ENCODE measurements at regions not wholly inside any gene's neighbourhood (a gene's known extent, or its start where the extent isn't known, plus 50 kb on each side); places are given as distances from the start of the nearest gene placed in this dataset.

DNA sequence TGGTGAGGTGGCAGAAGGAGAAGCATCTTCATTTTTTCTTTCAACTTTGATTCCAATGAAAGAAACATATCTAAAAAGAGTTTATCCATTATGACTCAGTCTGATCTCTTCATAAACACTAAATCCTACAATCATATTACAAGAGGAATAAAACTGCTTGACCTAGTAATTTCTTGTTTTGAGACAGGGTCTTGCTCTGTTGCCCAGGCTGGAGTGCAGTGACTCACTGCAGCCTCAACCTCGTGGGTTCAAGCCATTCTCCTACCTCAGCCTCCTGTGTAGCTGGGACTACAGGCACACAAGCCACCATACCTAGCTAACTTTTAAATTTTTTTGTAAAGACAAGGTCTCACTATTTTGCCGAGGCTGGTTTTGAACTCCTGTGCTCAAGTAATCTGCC is 147.2 kb downstream of the NDUFA12 start:
- no peaks in the 10 kb centered on the region for H3K4me1 ChIP-seq
- intact Hi-C loops (cut with DNase I; ENCODE audit: low total_unique reads), result no loop called here
- 74 to 88% (median 81%) methylated on average over 2 of the region's 2 CpGs for WGBS, 5 donors
- no peak overlapping the region for H3K4me3 ChIP-seq
- peaks cover 0 to 5% (median 0%) of the 10 kb centered on the region in 8 donors for H3K9me3 ChIP-seq
- no peaks in the 10 kb centered on the region for H3K27me3 ChIP-seq (replicated peaks in 1 of 7)
- H3K36me3 ChIP-seq, result no peaks in the 10 kb centered on the region
- no peak overlapping the region for H3K27ac ChIP-seq
- no peak for TF ChIP-seq POLR2AphosphoS5 (IDR thresholded peaks at IDR 0.05)
- TF ChIP-seq, protein P1, sequence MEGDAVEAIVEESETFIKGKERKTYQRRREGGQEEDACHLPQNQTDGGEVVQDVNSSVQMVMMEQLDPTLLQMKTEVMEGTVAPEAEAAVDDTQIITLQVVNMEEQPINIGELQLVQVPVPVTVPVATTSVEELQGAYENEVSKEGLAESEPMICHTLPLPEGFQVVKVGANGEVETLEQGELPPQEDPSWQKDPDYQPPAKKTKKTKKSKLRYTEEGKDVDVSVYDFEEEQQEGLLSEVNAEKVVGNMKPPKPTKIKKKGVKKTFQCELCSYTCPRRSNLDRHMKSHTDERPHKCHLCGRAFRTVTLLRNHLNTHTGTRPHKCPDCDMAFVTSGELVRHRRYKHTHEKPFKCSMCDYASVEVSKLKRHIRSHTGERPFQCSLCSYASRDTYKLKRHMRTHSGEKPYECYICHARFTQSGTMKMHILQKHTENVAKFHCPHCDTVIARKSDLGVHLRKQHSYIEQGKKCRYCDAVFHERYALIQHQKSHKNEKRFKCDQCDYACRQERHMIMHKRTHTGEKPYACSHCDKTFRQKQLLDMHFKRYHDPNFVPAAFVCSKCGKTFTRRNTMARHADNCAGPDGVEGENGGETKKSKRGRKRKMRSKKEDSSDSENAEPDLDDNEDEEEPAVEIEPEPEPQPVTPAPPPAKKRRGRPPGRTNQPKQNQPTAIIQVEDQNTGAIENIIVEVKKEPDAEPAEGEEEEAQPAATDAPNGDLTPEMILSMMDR (IDR thresholded peaks at IDR 0.05 in 8 of 11, conservative IDR thresholded peaks at IDR 0.05 in 3 of 11), result no peak
- TF ChIP-seq POLR2A (IDR thresholded peaks at IDR 0.05), result no peak
- DNase-seq, result no peak

DNA sequence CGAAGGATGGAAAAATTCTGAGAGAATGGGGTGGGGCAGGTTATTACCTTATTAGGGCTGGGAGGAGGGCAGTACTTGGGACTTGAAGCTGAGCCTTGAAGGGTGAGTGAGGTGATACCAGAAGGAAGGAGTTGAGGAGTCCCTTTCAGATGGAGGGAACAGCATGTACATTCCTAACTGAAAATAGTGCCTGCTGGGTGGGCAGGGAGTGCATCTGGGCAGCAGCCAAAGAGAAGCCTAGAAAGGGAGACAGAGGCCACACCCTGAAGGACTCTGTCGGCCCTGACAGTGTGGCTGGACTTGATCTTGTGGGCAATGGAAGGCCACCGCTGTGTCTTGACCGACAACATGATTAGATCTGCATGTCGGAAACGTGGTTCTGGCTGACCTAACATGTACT is 147.6 kb downstream of the NDUFA12 start:
- WGBS, 5 donors, result 50 to 62% (median 53%) methylated on average over 6 of the region's 6 CpGs

DNA sequence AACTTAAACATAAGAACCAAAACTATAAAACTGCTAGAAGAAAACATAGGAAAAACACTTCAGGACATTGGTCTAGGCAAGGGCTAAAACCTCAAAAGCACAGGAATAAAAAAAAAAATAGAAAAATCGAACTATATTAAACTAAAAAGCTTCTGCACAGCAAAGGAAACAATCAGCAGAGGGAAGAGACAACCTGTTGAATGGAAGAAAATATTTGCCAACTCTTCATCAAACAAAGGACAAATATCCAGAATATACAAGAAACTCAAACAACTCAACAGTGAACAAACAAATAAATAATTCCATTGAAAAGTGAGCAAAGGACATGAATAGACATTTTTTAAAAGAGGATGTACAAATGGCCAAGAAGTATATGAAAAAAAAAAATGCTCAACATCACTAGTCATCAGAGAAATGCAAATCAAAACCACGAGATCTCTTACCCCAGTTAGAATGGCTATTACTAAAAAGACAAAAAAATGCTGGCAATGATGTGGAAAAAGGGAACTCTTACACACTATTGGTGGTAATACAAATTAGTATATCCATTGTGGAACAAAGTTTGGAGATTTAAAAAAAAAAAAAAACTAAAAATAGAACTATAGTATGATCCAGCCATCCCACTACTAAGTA is 152.0 kb downstream of the NDUFA12 start:
- TF ChIP-seq, protein P1 (IDR thresholded peaks at IDR 0.05 in 8 of 11, conservative IDR thresholded peaks at IDR 0.05 in 3 of 11), result no peak
- no peak for TF ChIP-seq POLR2A (IDR thresholded peaks at IDR 0.05)
- 64 to 73% (median 66%) methylated on average over 2 of the region's 2 CpGs for WGBS, 5 donors
- H3K4me1 ChIP-seq, result no peaks in the 10 kb centered on the region
- no peaks in the 10 kb centered on the region for H3K36me3 ChIP-seq
- no peak overlapping the region for H3K4me3 ChIP-seq
- H3K27ac ChIP-seq, result no peak overlapping the region
- H3K9me3 ChIP-seq, result no peaks in the 10 kb centered on the region
- H3K27me3 ChIP-seq (replicated peaks in 1 of 7), result peaks cover 0 to 13% (median 0%) of the 10 kb centered on the region in 7 donors
- intact Hi-C loops (cut with DNase I; ENCODE audit: low total_unique reads), result no loop called here
- DNase-seq, result no peak

More for the DNA sequence above, 147.6 kb downstream of the NDUFA12 start:
- peaks cover 0 to 5% (median 0%) of the 10 kb centered on the region in 8 donors for H3K9me3 ChIP-seq
- DNase-seq, result no peak
- no peak overlapping the region for H3K27ac ChIP-seq
- intact Hi-C loops (cut with DNase I; ENCODE audit: low total_unique reads), result no loop called here
- TF ChIP-seq, protein P1 (IDR thresholded peaks at IDR 0.05 in 8 of 11, conservative IDR thresholded peaks at IDR 0.05 in 3 of 11), result no peak
- TF ChIP-seq POLR2AphosphoS5 (IDR thresholded peaks at IDR 0.05) (no peak), POLR2A (IDR thresholded peaks at IDR 0.05) (no peak)
- no peaks in the 10 kb centered on the region for H3K27me3 ChIP-seq (replicated peaks in 1 of 7)
- no peaks in the 10 kb centered on the region for H3K4me1 ChIP-seq
- no peak overlapping the region for H3K4me3 ChIP-seq
- no peaks in the 10 kb centered on the region for H3K36me3 ChIP-seq

DNA sequence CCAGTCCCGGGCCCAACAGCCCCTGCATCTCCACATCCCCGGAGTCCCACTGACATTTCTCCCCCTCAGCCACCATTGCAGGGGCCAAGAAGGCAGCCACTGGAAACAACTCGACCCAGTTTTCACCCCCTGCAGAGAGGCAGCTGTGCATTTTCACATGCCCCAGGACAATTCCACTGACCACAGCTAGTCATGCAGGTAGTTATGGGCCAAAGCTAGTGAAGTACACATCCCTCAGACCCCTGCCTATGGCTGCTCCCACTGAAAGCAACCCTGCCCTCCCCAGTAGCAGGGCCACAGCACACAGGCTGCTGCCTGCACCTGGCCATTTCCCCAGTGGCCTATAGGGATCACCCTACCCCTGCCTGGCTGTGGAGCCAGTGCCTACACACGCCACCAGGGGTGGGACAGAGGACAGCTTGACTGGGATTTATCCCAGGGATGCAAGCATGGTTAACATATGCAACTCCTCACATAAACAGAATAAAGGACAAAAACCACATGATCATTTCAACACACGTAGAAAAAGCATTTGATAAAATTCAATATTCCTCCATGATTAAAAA is 154.0 kb downstream of the NDUFA12 start:
- no peaks in the 10 kb centered on the region for H3K4me1 ChIP-seq
- peaks cover 0 to 13% (median 0%) of the 10 kb centered on the region in 7 donors for H3K27me3 ChIP-seq (replicated peaks in 1 of 7)
- H3K36me3 ChIP-seq, result no peaks in the 10 kb centered on the region
- WGBS, 5 donors, result 89 to 94% (median 89%) methylated on average over 5 of the region's 5 CpGs
- H3K9me3 ChIP-seq, result no peaks in the 10 kb centered on the region
- no peak for DNase-seq
- intact Hi-C loops (cut with DNase I; ENCODE audit: low total_unique reads), result no loop called here
- H3K27ac ChIP-seq, result no peak overlapping the region
- TF ChIP-seq POLR2AphosphoS5 (IDR thresholded peaks at IDR 0.05) (no peak), POLR2A (IDR thresholded peaks at IDR 0.05) (no peak)
- TF ChIP-seq, protein P1 (IDR thresholded peaks at IDR 0.05 in 8 of 11, conservative IDR thresholded peaks at IDR 0.05 in 3 of 11), result no peak
- no peak overlapping the region for H3K4me3 ChIP-seq
